ENCODE measurements at regions not wholly inside any gene's neighbourhood (a gene's known extent, or its start where the extent isn't known, plus 50 kb on each side); places are given as distances from the start of the nearest gene placed in this dataset.

GRCh38 chr6:19270616-19271015, 566.6 kb upstream of the ID4 start:
- Histone ChIP-seq H3K27ac (ENCODE audit: low read length) (no peak overlapping the region), H2AFZ (ENCODE audit: low read depth, low read length) (no peak overlapping the region), H3K9me2 (ENCODE audit: insufficient read depth, low read length) (no peaks in the 10 kb centered on the region), H3K4me3 (ENCODE audit: low read length) (no peak overlapping the region), H3K27me3 (ENCODE audit: insufficient read depth, low read depth, low read length) (no peaks in the 10 kb centered on the region), H3F3A (ENCODE audit: insufficient read depth, low read length, poor library complexity, severe bottlenecking) (no peaks in the 10 kb centered on the region), H3K36me3 (ENCODE audit: insufficient read depth, low read length) (no peaks in the 10 kb centered on the region), H3K9ac (ENCODE audit: low read length) (no peak overlapping the region), H3K4me2 (ENCODE audit: low read length) (no peak overlapping the region), H3K79me2 (replicated peaks; ENCODE audit: insufficient read depth, low read length) (no peaks in the 10 kb centered on the region), H4K20me1 (ENCODE audit: insufficient read depth) (no peaks in the 10 kb centered on the region), H3K9me3 (ENCODE audit: low read length) (peaks cover 8% of the 10 kb centered on the region)
- TF ChIP-seq EZH2 (IDR thresholded peaks at IDR 0.05; ENCODE audit: borderline replicate concordance, insufficient read depth, low read length, poor library complexity, severe bottlenecking) (no peak), TAF1 (IDR thresholded peaks at IDR 0.05; ENCODE audit: low read depth) (no peak), MXI1 (conservative IDR thresholded peaks at IDR 0.05; ENCODE audit: poor library complexity, severe bottlenecking) (no peak), EP300 (conservative IDR thresholded peaks at IDR 0.05; ENCODE audit: poor library complexity, severe bottlenecking) (no peak), SMC3 (conservative IDR thresholded peaks at IDR 0.05; ENCODE audit: poor library complexity) (no peak), REST (IDR thresholded peaks at IDR 0.05; ENCODE audit: borderline replicate concordance) (no peak), RAD21 (conservative IDR thresholded peaks at IDR 0.05) (no peak), POLR2AphosphoS5 (IDR thresholded peaks at IDR 0.05) (no peak)
- TF ChIP-seq, protein P1, sequence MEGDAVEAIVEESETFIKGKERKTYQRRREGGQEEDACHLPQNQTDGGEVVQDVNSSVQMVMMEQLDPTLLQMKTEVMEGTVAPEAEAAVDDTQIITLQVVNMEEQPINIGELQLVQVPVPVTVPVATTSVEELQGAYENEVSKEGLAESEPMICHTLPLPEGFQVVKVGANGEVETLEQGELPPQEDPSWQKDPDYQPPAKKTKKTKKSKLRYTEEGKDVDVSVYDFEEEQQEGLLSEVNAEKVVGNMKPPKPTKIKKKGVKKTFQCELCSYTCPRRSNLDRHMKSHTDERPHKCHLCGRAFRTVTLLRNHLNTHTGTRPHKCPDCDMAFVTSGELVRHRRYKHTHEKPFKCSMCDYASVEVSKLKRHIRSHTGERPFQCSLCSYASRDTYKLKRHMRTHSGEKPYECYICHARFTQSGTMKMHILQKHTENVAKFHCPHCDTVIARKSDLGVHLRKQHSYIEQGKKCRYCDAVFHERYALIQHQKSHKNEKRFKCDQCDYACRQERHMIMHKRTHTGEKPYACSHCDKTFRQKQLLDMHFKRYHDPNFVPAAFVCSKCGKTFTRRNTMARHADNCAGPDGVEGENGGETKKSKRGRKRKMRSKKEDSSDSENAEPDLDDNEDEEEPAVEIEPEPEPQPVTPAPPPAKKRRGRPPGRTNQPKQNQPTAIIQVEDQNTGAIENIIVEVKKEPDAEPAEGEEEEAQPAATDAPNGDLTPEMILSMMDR (IDR thresholded peaks at IDR 0.05; ENCODE audit: poor library complexity, severe bottlenecking): no peak

- no peak for TF ChIP-seq SMC3 (conservative IDR thresholded peaks at IDR 0.05; ENCODE audit: poor library complexity)
- TF ChIP-seq TAF1 (IDR thresholded peaks at IDR 0.05; ENCODE audit: low read depth): no peak
- no peak for TF ChIP-seq POLR2AphosphoS5 (IDR thresholded peaks at IDR 0.05)
- no peak for TF ChIP-seq MXI1 (conservative IDR thresholded peaks at IDR 0.05; ENCODE audit: poor library complexity, severe bottlenecking)
- TF ChIP-seq EZH2 (IDR thresholded peaks at IDR 0.05; ENCODE audit: borderline replicate concordance, insufficient read depth, low read length, poor library complexity, severe bottlenecking): no peak
- TF ChIP-seq, protein P1 (IDR thresholded peaks at IDR 0.05; ENCODE audit: poor library complexity, severe bottlenecking): no peak
- no peak for TF ChIP-seq EP300 (conservative IDR thresholded peaks at IDR 0.05; ENCODE audit: poor library complexity, severe bottlenecking)
- no peak for TF ChIP-seq RAD21 (conservative IDR thresholded peaks at IDR 0.05)
- TF ChIP-seq REST (IDR thresholded peaks at IDR 0.05; ENCODE audit: borderline replicate concordance): no peak
- Histone ChIP-seq H3K27ac (ENCODE audit: low read length) (no peak overlapping the region), H3K4me3 (ENCODE audit: low read length) (no peak overlapping the region), H3K36me3 (ENCODE audit: insufficient read depth, low read length) (no peaks in the 10 kb centered on the region), H2AFZ (ENCODE audit: low read depth, low read length) (no peak overlapping the region), H3K79me2 (replicated peaks; ENCODE audit: insufficient read depth, low read length) (no peaks in the 10 kb centered on the region), H3K9me2 (ENCODE audit: insufficient read depth, low read length) (no peaks in the 10 kb centered on the region), H3K27me3 (ENCODE audit: insufficient read depth, low read depth, low read length) (no peaks in the 10 kb centered on the region), H3F3A (ENCODE audit: insufficient read depth, low read length, poor library complexity, severe bottlenecking) (no peaks in the 10 kb centered on the region), H3K4me2 (ENCODE audit: low read length) (no peak overlapping the region), H3K9me3 (ENCODE audit: low read length) (peaks cover 3% of the 10 kb centered on the region), H4K20me1 (ENCODE audit: insufficient read depth) (no peaks in the 10 kb centered on the region), H3K9ac (ENCODE audit: low read length) (no peak overlapping the region)
Measured at GRCh38 chr6:19279273-19279684, 557.9 kb upstream of the ID4 start.
